Stimulated activated CD4-positive, alpha-beta T cell treated with anti-CD3 and anti-CD28 coated beads, Interleukin-2, amount 100 ng/mL, for 48 hours (primary cell): ENCODE measurements at regions not wholly inside any gene's neighbourhood (a gene's known extent, or its start where the extent isn't known, plus 50 kb on each side); places are given as distances from the start of the nearest gene placed in this dataset.

Experiments
- DNase-seq, 2 donors: peaks; one replicate each; pipeline ENCODE4 v3.0.0-alpha.2; 2020

DNA sequence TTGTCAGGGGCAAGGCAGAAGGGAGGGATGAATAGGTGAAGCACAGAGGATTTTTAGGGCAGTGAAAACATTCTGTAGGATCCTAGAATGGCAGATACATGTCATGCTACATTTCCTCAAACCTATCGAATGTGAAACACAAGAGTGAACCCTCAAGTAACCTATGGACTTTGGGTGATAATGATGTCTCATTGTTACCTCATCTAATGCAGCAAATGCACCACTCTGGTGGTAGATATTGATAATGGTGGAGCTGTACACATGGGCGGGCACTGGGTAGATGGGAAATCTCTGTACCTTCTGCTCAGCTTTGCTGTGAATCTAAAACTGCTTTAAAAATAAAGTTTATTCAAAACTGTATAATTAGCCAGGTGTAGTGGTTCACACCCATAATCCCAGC, 95.2 kb upstream of the NCK2 start:
- DNase-seq, result no peak

DNA sequence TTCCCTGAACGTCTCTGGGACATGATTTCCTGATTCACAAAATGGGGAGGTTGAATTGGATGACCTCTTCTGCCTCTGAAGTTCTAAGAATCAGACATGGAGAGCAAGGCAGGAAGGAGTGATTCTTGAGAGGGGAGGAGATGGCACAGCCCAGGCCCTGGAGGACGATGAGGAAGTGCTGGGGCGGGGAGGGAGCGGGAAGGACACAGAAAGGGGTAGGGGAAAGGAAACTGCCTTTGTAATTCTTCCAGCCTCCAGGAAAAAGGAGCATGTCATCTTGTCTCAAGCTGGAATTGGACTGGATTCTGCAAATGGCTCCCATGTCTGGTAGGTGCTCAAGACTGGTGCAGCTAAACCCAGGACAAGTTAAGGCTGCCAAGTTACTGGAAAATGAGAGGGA, 97.0 kb upstream of the NCK2 start:
- no peak for DNase-seq

DNA sequence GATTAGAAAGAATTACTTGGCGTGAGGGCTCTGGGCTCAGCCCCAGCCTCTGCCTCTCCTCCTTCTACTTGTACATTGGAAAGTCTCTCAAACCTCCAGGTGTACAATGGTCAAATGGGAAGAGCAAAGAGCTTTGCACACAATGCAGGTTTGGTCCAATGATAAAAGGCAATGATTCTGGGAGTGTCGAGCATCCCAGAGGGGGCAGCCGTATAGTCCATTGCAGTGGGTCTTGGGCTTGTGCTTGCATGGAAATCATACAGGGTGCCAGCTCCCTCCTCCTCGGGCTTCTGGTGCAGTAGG, 98.0 kb upstream of the NCK2 start:
- no peak for DNase-seq

DNA sequence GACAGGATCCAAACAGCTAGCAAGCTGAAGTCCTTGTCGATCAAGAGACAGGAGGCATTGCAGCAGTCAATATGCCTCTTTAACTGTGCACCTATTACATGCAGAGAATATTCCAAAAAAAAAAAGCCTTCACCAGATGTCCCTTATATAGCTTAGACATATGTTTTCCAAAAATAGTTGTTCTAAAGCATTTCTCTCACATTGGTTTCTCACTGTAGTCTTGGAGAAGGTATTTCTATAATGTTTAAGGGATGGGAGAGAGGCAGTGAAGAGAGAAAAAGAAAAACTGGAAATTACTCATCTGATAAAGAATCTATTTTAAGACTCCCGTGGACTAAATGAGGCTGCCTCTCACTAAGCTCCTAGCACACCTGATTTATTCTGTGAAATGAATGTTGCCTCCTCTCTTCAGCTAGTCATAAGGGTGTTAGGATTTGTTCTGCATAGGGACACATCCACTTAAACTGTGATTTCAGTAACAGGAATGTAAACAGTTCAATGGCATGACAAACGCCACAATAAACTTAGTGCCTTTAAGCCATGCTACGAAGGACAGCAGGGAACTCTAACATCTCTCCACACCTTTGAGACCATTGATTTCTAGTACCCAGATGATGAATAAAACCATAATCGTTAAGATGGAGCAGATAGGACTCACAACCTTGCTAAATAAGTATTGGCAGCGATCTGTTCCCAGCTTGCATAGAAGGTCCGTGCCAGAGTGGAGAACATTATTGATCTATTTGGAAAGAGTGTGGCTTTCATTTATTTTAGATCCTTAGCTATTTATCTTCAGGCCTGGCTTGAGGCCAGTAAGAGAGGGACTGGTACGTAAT, 98.6 kb upstream of the NCK2 start:
- no peak for DNase-seq

DNA sequence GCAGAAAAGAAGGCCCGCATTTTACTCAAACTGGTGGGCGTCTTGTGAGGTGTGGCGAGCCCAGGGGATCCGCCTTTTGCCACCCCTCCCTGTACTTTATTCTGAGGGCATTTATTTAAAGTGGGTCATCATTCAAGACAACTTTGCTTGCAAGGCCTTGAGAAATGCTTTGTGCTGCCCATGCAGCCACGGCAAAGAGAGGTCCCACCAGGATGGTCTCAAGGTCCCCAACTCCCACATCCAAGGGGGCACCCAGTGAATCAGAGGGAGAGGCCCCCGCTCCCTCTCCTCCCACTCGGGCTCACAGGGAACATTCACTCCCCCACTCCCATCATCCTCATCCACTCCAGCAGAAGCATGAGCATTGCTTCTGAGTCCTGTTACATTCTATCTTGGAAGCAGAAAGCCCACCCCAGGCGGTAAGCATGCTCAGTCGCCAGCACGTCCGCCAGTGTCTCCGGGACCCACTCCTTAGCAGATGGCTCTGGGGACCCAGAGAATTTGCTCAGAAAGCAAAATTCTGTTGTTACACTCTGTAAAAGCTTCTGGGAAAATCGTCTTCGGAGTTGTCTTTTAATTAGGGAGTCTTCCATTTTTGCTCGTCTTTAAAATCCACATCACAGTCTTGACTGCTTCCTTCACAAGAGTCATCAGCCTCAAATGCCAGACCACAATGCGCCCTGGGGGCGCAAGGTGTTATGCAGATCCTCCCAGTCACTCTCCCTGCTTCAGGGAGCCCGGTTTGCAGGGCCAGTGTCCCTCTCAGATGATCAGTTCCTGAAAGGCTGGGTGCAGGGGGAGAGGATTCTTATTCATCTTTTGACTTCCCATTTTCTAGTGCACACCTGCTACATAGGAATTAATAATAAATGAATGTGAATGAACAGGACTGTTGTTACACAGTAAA, 99.4 kb upstream of the NCK2 start:
- no peak for DNase-seq

DNA sequence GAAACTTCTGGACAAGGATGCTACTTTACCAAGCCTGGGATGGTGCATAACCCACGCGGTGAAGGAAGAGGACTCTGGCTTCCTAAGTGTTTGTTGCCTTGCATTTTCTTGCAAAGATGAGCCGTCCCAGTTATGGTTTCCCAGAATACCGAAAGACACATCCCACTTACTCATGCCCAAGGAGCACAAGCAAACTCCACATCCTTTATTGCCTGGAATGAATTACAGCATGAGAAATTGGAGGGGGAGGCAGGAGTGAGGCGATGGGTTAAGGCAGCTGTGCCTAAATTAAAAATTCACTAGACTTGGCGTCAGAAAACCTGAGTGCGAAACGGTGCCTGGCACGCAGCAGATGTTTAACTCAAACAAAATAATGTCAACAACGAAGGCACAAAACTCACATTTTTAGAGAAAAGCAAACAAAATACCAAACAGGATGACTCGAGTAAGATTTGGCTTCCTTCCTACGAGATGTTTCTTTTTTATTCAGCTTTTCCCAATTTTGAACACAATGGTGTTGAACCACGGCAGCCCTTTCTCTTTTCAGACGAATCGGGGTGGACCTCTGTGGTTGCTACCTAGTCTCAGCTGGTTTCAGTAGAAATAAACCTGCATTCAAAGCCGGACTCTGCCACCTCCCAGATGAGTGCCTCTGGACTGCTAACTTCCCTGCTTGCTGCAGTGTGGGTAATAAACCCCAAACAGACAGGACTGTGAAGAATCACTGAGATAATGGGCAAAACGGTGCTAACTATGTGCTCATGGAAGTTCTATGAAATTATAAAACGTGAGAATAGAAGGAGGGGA, 100.3 kb upstream of the NCK2 start:
- no peak for DNase-seq

DNA sequence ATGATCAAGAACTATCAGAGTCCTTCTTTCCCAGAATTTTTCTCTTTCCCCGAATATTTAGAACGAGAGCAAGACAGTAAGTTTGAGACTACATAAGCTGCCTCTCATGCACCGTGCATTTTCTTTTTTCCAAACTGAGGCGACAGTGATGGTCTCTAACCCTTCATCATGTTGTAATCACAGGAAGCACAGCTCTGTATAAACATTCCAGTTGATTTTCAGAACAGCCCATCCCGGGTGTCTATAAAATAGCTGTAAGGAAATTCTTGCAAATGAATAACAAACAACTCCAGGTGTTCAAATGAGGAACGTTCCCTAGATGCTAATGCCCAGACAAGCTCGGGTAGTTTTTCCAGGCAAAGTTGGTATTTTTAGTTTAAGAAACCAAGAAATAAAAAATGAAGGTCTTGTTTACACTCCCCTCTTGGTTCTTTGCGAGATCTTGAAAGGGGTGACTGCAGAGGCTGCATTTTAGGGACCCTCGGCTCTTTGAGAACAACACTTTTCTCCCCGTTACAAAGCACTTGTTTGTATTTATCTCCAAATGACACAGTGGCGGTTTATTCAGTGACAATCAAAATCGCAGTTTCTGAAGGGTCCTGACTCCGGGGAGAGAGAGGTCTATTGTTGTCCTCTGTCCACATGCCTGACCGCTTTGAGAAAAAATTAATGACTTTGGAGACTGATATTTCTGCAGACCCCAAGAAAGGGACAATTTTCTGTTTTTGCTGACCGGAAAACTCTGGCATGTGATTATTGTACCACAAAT, 101.1 kb upstream of the NCK2 start:
- DNase-seq, result no peak

DNA sequence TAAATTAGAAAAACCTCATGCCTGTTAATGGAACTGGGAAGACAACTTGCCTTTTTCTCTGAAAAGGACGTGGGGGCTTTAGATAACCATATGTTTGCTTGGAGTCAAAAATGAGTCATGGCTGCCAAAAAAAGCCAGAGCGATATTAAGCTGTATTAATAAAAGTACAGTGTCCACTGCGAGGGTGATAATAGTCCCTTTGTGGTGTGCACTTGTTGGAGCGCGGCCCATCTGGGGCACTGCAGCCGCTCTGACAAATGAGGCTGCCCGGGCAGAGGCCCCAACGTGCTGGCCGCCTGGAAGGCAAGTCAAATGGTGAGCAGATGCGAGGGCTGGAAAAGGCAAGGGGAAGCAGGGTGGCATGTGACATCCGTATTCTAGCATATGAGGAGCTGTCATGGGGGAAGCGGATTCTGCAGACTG, 103.3 kb upstream of the NCK2 start:
- no peak for DNase-seq

DNA sequence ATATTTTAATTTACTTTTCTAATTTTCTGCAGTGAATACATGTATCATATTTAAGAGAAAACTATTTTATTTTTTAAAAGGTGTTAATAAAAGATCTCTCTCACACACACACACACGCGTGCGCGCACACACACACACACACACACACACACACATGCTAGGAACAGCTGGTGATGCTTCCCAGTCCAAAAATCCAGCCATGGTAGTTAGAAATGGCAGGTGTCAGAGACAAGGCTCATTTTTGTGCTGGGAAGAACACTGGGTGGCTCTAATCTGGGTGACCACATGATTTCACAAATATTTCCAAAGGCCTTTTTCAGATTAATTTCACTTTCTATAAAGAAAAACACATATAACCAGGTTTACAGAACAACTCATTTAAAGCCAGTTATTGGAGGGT, 104.5 kb upstream of the NCK2 start:
- no peak for DNase-seq

DNA sequence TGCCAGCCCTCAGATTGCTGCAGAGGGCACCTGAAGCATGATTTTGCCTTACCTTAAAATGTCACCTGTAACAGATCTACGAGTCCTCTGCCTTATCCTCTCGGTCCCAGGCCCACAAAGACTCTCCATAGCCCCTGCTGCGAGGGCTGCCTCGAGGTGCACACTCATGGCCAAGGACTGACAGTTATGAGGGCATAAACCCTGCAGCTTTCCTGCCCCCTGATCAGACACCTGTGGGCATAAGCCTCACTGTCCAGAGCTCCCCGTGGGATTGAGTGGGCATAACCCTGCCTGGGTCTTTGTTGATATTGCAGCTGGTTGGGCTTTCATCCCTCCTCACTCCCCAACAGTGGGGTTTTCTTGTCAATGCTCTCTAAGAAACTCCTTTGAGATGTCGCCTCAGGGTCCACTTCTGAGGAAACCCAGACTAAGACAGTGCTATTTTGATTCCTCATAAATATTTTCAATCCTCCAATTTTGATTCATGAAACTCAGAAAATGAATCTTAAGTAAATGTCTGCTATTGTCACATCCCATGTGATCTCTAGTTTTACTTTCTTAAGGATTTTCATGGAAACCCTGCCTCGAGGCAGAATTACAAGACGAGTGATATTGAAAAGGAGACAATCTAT, 108.5 kb upstream of the NCK2 start:
- DNase-seq, result no peak

DNA sequence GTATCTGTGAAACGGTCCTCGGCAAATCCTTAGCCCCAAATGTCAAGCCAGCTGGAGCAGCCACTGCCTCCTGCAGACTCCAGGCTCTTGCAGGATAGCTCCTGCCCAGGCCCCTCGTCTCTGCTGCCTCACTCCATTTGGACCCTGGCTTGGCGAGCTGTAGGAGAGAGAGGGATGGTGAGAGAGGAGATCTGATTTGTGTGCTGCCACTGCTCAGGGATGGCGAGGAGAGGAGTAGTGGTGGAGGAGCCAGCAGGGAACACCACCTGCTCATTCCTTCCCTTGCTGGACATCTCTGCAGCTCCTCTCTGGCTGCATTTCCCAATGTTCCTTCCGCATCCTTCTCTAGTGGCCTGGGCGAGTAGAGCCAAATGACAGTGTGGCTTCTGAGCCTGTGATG, 109.1 kb upstream of the NCK2 start:
- no peak for DNase-seq

DNA sequence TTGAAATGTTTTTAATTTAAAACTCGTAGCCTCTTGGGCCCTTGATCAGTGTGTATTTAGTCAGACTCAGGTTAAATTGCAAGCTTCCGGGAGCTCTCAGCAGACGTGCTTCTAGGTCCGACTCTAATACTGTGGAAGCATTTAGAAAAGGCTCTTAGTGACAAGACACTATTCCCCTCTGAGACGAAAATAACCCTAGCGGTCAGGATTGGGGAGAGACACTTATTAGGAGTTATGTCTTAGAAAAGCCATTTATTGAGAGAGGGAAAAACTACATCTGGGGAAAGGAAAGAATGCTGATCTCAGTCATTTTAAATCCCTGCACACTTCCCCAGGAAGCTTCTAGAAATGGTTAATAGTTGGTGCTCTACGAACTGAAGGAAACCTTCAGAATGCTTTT, 110.5 kb upstream of the NCK2 start:
- DNase-seq, result no peak

DNA sequence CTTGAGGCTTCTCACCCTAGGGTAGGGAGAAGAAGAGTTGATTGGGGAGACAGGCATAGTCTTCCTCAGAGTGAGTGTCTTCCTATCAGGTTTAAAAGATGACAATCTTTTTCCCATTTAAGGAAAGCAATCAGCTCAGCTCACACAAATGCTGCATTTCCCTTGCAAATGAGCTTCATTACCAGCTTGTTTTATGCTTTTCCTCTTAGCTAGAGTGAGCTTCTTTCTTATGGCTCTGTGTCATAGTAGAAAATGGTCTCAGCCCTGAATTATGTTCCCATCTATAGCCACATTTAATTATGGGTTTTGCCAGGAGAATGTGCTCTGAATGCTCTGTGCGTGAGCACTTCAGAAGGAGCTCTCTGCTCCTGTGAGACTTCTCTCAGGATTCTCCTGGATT, 112.8 kb upstream of the NCK2 start:
- DNase-seq, result no peak

DNA sequence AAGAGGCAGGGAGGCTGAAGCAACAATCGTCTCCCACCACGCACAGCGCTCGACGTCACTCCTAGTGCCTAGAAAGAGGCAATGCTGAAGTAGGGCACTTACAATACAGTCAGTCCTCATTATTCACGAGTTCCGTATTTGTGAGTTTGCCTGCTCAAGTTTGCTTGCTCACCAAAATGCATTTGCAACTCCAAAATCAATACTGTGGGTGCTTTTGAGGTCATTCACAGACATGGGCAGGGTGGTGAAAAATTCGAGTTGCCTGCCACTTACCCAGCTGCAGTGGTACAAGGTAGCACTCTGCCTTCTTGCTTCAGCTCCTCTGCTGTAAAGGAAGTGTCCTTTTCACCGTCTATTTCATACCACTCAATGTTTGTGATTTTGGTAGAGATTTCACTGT, 113.7 kb upstream of the NCK2 start:
- DNase-seq, result no peak

DNA sequence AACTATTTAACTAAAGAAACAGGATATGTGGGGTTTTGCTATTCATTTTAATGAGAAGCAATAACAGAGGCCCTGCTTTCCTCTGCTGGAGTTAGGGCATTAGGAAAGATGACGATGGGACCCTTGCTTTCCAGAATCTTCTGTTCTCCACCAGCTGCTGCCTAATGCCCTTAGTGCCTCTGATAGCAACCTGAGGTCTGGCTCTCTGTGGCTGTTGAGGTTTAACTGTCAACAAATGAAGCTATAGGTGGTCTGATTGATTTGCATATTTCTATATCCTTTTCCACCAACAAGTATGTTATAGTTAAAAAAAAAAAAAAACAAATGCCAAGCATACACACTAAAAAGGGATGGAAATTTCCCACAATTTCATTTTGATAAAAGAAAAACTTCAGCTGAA, 115.1 kb upstream of the NCK2 start:
- DNase-seq, result no peak

DNA sequence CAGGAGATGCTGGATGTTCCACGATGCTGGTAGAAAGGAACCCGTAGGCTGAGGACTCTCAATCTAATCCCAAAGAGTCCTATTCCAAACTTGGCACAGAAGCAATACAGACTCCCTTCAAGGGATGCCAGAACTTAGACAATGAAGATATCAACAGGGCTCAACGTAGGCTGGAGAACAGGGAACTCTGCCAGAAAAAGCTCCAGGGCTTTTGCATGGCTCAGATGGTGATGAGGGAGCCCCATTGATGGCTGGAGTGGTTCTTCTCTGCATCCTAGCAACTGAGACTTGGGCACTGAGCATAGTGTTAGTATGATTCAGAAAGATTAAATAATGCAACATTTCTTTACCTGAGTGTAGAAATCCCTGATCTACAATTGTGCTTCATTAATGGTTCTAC, 117.2 kb upstream of the NCK2 start:
- DNase-seq, result no peak

DNA sequence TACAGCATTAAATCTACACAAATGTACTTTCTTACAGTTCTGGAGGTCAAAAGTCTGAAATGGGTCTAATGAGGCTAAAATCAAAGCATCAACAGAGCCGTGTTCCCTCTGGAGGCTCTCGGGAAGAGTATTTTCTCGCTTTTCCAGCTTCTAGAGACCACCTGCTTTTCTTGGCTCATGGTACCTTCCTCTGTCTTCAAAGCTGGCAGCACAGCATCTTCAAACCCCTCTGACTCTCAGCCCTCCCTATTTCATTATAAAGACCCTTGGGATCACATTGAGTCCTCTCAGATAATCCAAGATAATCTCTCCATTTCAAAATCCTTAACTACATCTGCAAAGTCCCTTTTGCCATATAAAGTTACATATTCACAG, 117.8 kb upstream of the NCK2 start:
- no peak for DNase-seq

DNA sequence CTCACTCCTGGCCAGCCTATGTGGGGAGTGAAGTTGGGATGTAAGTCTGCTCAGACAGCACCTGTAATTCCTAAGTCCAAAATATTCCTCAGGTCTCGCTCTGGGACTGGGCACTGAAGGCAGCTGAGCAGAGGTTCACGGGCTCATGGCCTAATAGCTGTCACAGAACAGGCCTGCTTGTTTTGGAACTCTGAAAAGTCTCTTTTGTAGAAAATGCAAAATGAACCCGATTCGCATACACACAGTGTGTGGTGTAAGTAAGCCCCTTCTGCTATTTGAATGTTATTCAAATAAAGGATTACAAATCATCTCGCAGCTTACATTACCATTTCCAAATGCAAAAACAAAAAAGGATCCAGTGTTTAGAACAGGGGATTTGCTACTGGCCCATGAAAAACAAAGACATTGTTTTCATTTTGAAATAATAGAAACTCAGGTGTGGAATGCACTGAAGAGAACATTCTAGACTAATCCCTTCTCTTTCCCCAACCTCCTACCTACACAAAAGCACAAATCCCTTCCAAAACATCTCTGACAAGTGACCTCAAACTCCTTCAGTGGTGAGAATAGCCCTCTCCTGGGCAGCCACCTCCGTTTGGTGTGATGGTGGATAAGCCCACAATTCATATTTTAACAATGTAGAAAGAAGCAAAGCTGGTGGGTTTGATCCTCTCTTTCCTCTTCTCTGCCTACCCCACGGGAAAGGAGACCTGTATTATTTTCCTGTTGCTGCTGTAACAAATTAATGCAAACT, 118.3 kb upstream of the NCK2 start:
- DNase-seq, result no peak

DNA sequence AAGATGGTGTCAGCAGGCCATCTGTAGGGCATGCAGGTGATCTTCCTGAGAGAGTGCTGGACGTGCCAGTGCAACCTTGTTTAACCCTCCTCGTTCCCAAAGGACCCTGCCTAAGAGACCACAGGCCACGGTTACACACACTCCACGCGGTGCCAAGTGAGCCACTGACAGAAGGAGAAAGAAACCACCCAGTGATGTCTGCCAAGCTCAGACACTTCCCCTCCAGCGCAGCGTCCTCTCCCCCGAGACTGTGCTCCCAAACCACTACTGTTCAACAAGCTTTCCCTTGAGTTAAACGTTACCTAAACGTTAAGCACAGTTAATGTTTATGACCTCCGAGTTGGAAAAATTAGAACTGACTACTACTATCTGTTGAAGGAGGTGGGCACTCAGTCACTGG, 119.1 kb upstream of the NCK2 start:
- no peak for DNase-seq

DNA sequence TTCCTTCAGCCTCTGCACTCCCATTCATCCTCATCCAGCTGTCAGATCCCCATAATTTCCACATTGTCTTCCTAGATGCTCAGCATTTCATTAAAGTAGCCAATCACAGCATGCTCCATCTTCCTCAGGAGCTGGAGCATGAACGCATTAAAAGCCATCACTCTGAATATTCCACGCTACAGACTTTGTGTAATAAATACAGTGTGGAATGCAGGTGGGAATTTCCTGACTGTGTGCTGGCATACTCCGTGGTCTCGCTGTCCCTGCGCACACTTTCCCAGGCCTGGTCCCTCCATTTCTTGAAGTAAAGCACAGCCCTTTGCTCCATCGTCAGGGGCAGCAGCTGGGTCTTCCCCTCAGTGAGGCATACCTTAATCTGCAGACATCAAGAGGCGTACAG, 123.7 kb upstream of the NCK2 start:
- DNase-seq, result no peak

DNA sequence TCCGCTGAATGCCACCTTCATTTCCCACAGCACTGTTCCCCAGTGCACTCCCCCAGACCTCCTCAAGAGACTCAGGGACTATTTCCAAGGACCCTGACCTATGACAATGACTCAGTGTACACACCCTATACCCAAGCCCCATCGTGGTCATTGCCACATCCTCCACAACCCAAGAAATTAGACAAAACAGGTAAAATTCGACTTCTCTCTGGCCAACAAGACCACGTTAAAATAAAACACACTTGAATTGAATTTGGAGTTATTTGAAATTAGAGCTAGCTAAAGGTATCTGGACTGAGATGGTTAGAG, 126.4 kb upstream of the NCK2 start:
- no peak for DNase-seq
